GM23248 (cell line): ENCODE measurements at regions not wholly inside any gene's neighbourhood (a gene's known extent, or its start where the extent isn't known, plus 50 kb on each side); places are given as distances from the start of the nearest gene placed in this dataset.

ENCODE experiments used
- DNase-seq: peaks from one replicate; pipeline ENCODE4 v3.0.0-alpha.2; 2015
- H2AFZ ChIP-seq: fragments of 200-600 bp; sonication (generic); 2 replicates; pipeline ENCODE4 v1.6.1; 2016; ENCODE audit warnings: antibody characterized with exemption
- H3F3A ChIP-seq: fragments of 200-600 bp; sonication (generic); 2 replicates; pipeline ENCODE4 v1.6.1; 2016; ENCODE audit warnings: mild to moderate bottlenecking, antibody characterized with exemption, mixed run types; ENCODE audit not compliant: insufficient read depth
- H3K27ac ChIP-seq: fragments of 200-600 bp; sonication (generic); 2 replicates; pipeline ENCODE4 v1.5.1; 2016; ENCODE audit warnings: mild to moderate bottlenecking
- H3K27me3 ChIP-seq: fragments of 200-600 bp; sonication (generic); replicated peaks from 2 replicates; pipeline ENCODE4 v1.6.1; 2016; ENCODE audit warnings: mild to moderate bottlenecking; ENCODE audit not compliant: insufficient read depth
- H3K36me3 ChIP-seq: fragments of 200-600 bp; sonication (generic); 2 replicates; pipeline ENCODE4 v1.6.1; 2016; ENCODE audit warnings: low read depth, mild to moderate bottlenecking
- H3K4me1 ChIP-seq: fragments of 200-600 bp; sonication (generic); 2 replicates; pipeline ENCODE4 v1.6.1; 2016; ENCODE audit warnings: mild to moderate bottlenecking; ENCODE audit not compliant: insufficient read depth
- H3K4me2 ChIP-seq: fragments of 200-600 bp; sonication (generic); one replicate; pipeline ENCODE4 v1.6.1; 2016; ENCODE audit warnings: mild to moderate bottlenecking; ENCODE audit not compliant: unreplicated experiment
- H3K4me3 ChIP-seq: fragments of 200-600 bp; sonication (generic); 2 replicates; pipeline ENCODE4 v1.5.1; 2016; ENCODE audit warnings: mild to moderate bottlenecking
- H3K79me2 ChIP-seq: fragments of 200-600 bp; sonication (generic); 2 replicates; pipeline ENCODE4 v1.6.1; 2016; ENCODE audit warnings: mild to moderate bottlenecking; ENCODE audit not compliant: insufficient read depth
- H3K9ac ChIP-seq: fragments of 200-600 bp; sonication (generic); 2 replicates; pipeline ENCODE4 v1.6.1; 2016; ENCODE audit warnings: mild to moderate bottlenecking
- H3K9me2 ChIP-seq: fragments of 200-600 bp; sonication (generic); 2 replicates; pipeline ENCODE4 v1.6.1; 2016; ENCODE audit warnings: mixed run types, mild to moderate bottlenecking, moderate library complexity; ENCODE audit not compliant: insufficient read depth
- H3K9me3 ChIP-seq: fragments of 200-600 bp; sonication (generic); one replicate; pipeline ENCODE4 v1.6.1; 2017; ENCODE audit warnings: low read depth
- H4K20me1 ChIP-seq: fragments of 200-600 bp; sonication (generic); 2 replicates; pipeline ENCODE4 v1.6.0; 2016; ENCODE audit not compliant: insufficient read depth
- EZH2 ChIP-seq: fragments of 200-600 bp; sonication (generic); IDR thresholded peaks from 2 replicates; pipeline ENCODE4 v1.6.1; 2018; ENCODE audit warnings: antibody characterized with exemption, mild to moderate bottlenecking; ENCODE audit not compliant: insufficient read depth, poor library complexity, severe bottlenecking
- EZH2phosphoT487 ChIP-seq: fragments of 200-600 bp; sonication (generic); IDR thresholded peaks from 2 replicates; pipeline ENCODE4 v1.6.1; 2018; ENCODE audit warnings: antibody characterized with exemption, moderate library complexity, mild to moderate bottlenecking, low read depth; ENCODE audit not compliant: insufficient read depth
- WGBS, 2 experiments: methylation state at CpG; one replicate each; pipeline ENCODE4 v1.1.6; 2015 to 2017; ENCODE audit warnings: low lambda C conversion rate in 2 of 2, low coverage in 1 of 2; ENCODE audit errors: missing lambda C conversion rate in 2 of 2; 5-methylcytosine and 5-hydroxymethylcytosine counted together
- in situ Hi-C: fragments of 300-500 bp; cut with MboI; formaldehyde crosslinking; loops from 2 replicates; pipeline ENCODE4 v1.15.0; 2020

DNA sequence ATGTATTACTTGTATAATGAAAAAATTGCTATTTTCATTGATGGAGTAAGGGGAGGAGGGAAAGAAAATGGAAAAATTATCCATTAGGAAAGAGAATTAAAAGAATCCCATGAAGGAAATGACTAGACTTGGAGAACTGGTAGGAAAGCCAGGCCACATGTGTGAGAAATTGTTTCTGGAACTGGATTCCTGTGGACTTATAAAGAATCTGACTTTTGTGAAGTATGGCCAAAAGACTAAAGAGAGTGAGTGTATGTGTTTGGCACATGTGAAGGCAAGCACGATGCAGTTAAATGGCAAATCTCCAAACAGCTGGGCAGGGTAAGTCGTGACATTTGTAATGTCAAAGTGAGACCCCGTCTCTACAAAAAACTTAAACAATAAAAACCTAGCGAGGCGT lies 89.4 kb downstream of the MTX3 start:
- no peaks in the 10 kb centered on the region for H4K20me1 ChIP-seq
- no peak overlapping the region for H3K9ac ChIP-seq
- H3K27ac ChIP-seq, result no peak overlapping the region
- no peak overlapping the region for H2AFZ ChIP-seq
- no peak overlapping the region for H3K4me2 ChIP-seq
- peak; percentile 7 for DNase-seq
- no peaks in the 10 kb centered on the region for H3F3A ChIP-seq
- H3K36me3 ChIP-seq, result no peaks in the 10 kb centered on the region
- H3K9me2 ChIP-seq, result no peaks in the 10 kb centered on the region
- H3K27me3 ChIP-seq, result no peaks in the 10 kb centered on the region
- in situ Hi-C loops, result no loop called here
- TF ChIP-seq EZH2phosphoT487 (no peak), EZH2 (no peak)
- WGBS, 2 experiments, result 1% methylated on average over 5 of the region's 5 CpGs
- no peak overlapping the region for H3K4me3 ChIP-seq
- H3K9me3 ChIP-seq, result no peaks in the 10 kb centered on the region
- no peaks in the 10 kb centered on the region for H3K4me1 ChIP-seq
- H3K79me2 ChIP-seq, result no peaks in the 10 kb centered on the region

DNA sequence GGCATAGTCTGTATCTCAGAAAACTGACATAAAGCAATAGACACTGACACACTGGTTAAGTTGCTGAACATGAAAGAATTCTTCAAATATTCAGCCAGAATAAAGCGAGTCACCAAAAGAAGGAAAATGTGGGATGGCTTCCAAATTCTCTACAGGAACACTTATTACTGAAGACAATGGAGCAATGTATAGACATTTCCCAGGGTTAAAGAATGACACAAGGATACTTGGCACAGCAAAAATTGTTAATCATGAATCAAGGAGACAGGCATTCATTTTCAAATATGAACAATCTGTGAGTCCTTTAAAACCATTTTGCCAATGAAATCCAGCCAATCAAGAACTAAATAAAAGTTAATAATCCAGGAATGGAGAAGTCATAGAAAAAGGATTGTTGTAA lies 92.5 kb downstream of the MTX3 start:
- in situ Hi-C loops, result loop anchor here (25.0 kb wide), 1 partner anchor 389 kb away; no protein-coding TSS in a partner anchor
- H3K79me2 ChIP-seq, result no peaks in the 10 kb centered on the region
- H3K36me3 ChIP-seq, result no peaks in the 10 kb centered on the region
- H3K4me1 ChIP-seq, result no peaks in the 10 kb centered on the region
- no peaks in the 10 kb centered on the region for H3K9me3 ChIP-seq
- no peak overlapping the region for H3K4me2 ChIP-seq
- H3K27ac ChIP-seq, result no peak overlapping the region
- no peaks in the 10 kb centered on the region for H3K9me2 ChIP-seq
- no peaks in the 10 kb centered on the region; the same call in 1 of the 2 replicates for H3K27me3 ChIP-seq
- H3K4me3 ChIP-seq, result no peak overlapping the region
- no peak overlapping the region for H3K9ac ChIP-seq
- H2AFZ ChIP-seq, result no peak overlapping the region
- no peaks in the 10 kb centered on the region for H3F3A ChIP-seq
- no peaks in the 10 kb centered on the region for H4K20me1 ChIP-seq
- TF ChIP-seq EZH2, result no peak
- DNase-seq, result peak; percentile 31
- 7 to 8% methylated on average over 1 of the region's 1 CpG for WGBS, 2 experiments

DNA sequence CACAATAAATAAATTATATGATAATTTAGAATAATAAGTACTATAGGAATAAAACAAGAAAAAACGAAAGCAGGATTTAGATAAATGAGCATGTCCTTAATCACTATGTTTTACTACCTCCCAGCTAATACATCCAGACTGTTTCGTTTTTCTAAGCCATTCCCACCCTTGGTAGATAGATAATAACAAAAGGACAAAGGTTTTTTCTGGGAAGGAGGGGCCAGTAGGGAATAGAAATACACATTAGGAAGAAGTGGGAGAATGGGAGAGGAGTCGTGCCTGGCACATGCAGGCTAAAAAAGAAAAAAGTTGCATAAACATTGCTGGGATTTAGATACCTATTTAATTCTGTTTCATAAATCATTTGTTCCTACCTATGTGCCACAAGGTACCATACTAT lies 97.1 kb downstream of the MTX3 start:
- Histone ChIP-seq H3K9me3 (no peaks in the 10 kb centered on the region), H3K27ac (no peak overlapping the region), H3K9ac (no peak overlapping the region), H3K4me1 (no peaks in the 10 kb centered on the region), H3K36me3 (no peaks in the 10 kb centered on the region), H3K4me2 (no peak overlapping the region), H4K20me1 (no peaks in the 10 kb centered on the region), H3K79me2 (no peaks in the 10 kb centered on the region), H3K9me2 (no peaks in the 10 kb centered on the region), H3K4me3 (no peak overlapping the region), H3F3A (no peaks in the 10 kb centered on the region), H2AFZ (no peak overlapping the region), H3K27me3 (peaks cover 15% of the 10 kb centered on the region)
- 37 to 51% methylated on average over 3 of the region's 3 CpGs for WGBS, 2 experiments
- TF ChIP-seq EZH2phosphoT487 (no peak), EZH2 (no peak)
- DNase-seq, result no peak
- in situ Hi-C loops, result loop anchor here (25.0 kb wide), 1 partner anchor 393 kb away; no protein-coding TSS in a partner anchor

DNA sequence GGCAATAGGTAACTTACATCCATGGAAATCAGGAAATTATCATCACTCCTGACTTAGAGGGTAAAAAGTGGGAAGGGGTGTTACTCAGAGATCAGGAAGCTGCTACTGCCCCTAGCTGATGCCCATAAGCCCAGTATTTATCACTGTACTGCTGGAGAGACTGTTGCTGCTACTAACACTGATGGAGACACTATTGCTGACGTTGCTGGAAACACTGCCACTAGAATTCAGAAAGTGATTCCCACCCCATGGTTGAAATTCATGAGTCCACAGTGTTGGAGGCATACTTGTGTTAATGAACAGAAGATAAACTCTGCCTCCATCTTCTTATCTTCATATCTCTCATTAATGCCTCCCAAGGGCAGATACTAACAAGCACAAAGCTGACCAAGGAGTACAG lies 97.6 kb downstream of the MTX3 start:
- Histone ChIP-seq H3K9me2 (no peaks in the 10 kb centered on the region), H3K9me3 (no peaks in the 10 kb centered on the region), H3K4me3 (no peak overlapping the region), H4K20me1 (no peaks in the 10 kb centered on the region), H3K27ac (no peak overlapping the region), H3K4me2 (no peak overlapping the region), H3K79me2 (no peaks in the 10 kb centered on the region), H3K27me3 (peaks cover 15% of the 10 kb centered on the region), H2AFZ (no peak overlapping the region), H3K9ac (no peak overlapping the region), H3F3A (no peaks in the 10 kb centered on the region), H3K4me1 (no peaks in the 10 kb centered on the region), H3K36me3 (no peaks in the 10 kb centered on the region)
- no peak for DNase-seq
- 14 to 39% methylated on average over 1 of the region's 1 CpG for WGBS, 2 experiments
- TF ChIP-seq EZH2phosphoT487 (no peak), EZH2 (no peak)
- in situ Hi-C loops, result loop anchor here (25.0 kb wide), 1 partner anchor 394 kb away; no protein-coding TSS in a partner anchor

DNA sequence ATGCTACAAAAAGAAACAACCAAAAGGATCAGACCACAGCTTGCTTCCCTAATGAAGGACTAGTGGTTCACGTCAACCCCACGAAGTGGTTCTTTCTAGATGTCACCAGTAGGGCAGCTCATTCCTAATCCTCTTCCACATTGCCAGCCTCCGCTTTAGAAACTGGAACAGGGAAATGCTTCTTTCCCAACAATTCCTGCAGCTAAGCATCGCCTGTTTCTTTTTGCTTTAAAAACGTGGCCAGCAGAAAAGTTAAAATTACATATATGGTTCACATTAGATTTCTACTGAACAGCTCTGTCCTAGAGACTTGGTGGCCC lies 100.2 kb downstream of the MTX3 start:
- 41% methylated on average over 5 of the region's 5 CpGs for WGBS, 2 experiments
- Histone ChIP-seq H3K4me2 (no peak overlapping the region), H3K27me3 (peaks cover 15% of the 10 kb centered on the region), H3K36me3 (no peaks in the 10 kb centered on the region), H3K27ac (no peak overlapping the region), H3K9ac (no peak overlapping the region), H3F3A (no peaks in the 10 kb centered on the region), H4K20me1 (no peaks in the 10 kb centered on the region), H3K9me3 (no peaks in the 10 kb centered on the region), H3K79me2 (no peaks in the 10 kb centered on the region), H3K4me1 (no peaks in the 10 kb centered on the region), H3K4me3 (no peak overlapping the region), H3K9me2 (no peaks in the 10 kb centered on the region), H2AFZ (no peak overlapping the region)
- no peak for DNase-seq
- no peak for TF ChIP-seq EZH2phosphoT487
- TF ChIP-seq EZH2, result no peak
- in situ Hi-C loops, result loop anchor here (25.0 kb wide), 1 partner anchor 396 kb away; no protein-coding TSS in a partner anchor
